GM12878 (cell line): ENCODE measurements at regions not wholly inside any gene's neighbourhood (a gene's known extent, or its start where the extent isn't known, plus 50 kb on each side); places are given as distances from the start of the nearest gene placed in this dataset.

Experiments
- ATAC-seq: fragments of 200-7000 bp; cut with Tn5 transposase; 3 replicates; pipeline ENCODE4 v1.9.1; 2020; ENCODE audit warnings: mild to moderate bottlenecking, moderate library complexity
- BruUV-seq: library from RNA; stranded (reverse); fragments of 400-500 nt; replicated peaks from 2 replicates; lab custom pipeline; 2021; lab: Mats Ljungman, UMichigan
- CTCF ChIA-PET: fragments of 300-600 bp; sonication (Branson Sonifier 250); formaldehyde crosslinking; extraction: SDS; loops from one replicate; lab custom pipeline; 2021; ENCODE audit warnings: inconsistent platforms; lab: Yijun Ruan, JAX
- POLR2A ChIA-PET: fragments of 350-600 bp; formaldehyde crosslinking; extraction: SDS; loops from one replicate; lab custom pipeline; 2021; ENCODE audit warnings: inconsistent platforms; lab: Charles Lee
- RAD21 ChIA-PET: fragments of 300-600 bp; sonication (Branson Sonifier 250); formaldehyde crosslinking; loops from one replicate; lab custom pipeline; 2023; ENCODE audit warnings: antibody characterized with exemption; ENCODE audit not compliant: unreplicated experiment; lab: Charles Lee
- SMC1A ChIA-PET: fragments of 300-600 bp; sonication (Branson Sonifier 250); formaldehyde crosslinking; loops from one replicate; lab custom pipeline; 2023; ENCODE audit not compliant: unreplicated experiment, uncharacterized antibody; lab: Charles Lee
- DNase-seq: peaks from one replicate; pipeline ENCODE4 v3.0.0-alpha.2; 2011; ENCODE audit warnings: low read depth, low spot score
- FAIRE-seq: peaks from 3 replicates; lab custom pipeline; 2011; peaks lifted over from hg19 to GRCh38; lab: Jason Lieb, UNC
- H2AFZ ChIP-seq: 2 replicates; pipeline ENCODE4 v1.6.0; 2011; ENCODE audit warnings: low read depth, low read length, control low read depth; ENCODE audit not compliant: control insufficient read depth
- H3K27ac ChIP-seq: 2 replicates; pipeline ENCODE4 v1.5.1; 2011; ENCODE audit warnings: control low read depth; ENCODE audit not compliant: control insufficient read depth, insufficient read depth
- H3K27me3 ChIP-seq, 2 experiments: replicated peaks in 1 of 2; 2 replicates each; pipeline versions ENCODE4 v1.6.0 to v1.6.1; 2011; ENCODE audit warnings: low read length in 1 of 2; ENCODE audit not compliant: control insufficient read depth in 2 of 2, insufficient read depth in 2 of 2
- H3K36me3 ChIP-seq, 2 experiments: 2 replicates each; pipeline ENCODE4 v1.5.1; 2011; ENCODE audit warnings: low read length in 1 of 2; ENCODE audit not compliant: control insufficient read depth in 2 of 2, insufficient read depth in 2 of 2
- H3K4me1 ChIP-seq: 2 replicates; pipeline ENCODE4 v1.6.1; 2011; ENCODE audit warnings: mild to moderate bottlenecking, low read length, moderate library complexity, mixed read lengths; ENCODE audit not compliant: control insufficient read depth, insufficient read depth
- H3K4me2 ChIP-seq: 2 replicates; pipeline ENCODE4 v1.6.0; 2011; ENCODE audit warnings: control low read depth; ENCODE audit not compliant: control insufficient read depth, insufficient read depth
- H3K4me3 ChIP-seq: fragments of 200-600 bp; sonication (generic); 2 replicates; pipeline ENCODE4 v1.5.1; 2016
- H3K79me2 ChIP-seq: 2 replicates; pipeline ENCODE4 v1.6.0; 2011; ENCODE audit warnings: low read length; ENCODE audit not compliant: control insufficient read depth, insufficient read depth
- H3K9ac ChIP-seq: 2 replicates; pipeline ENCODE4 v1.8.0; 2011; ENCODE audit warnings: low read length, control low read depth, mixed read lengths; ENCODE audit not compliant: control insufficient read depth, insufficient read depth
- H3K9me3 ChIP-seq: replicated peaks from 3 replicates; pipeline ENCODE4 v1.5.1; 2011; ENCODE audit warnings: mild to moderate bottlenecking, low read length; ENCODE audit not compliant: control insufficient read depth, insufficient read depth
- H4K20me1 ChIP-seq: 2 replicates; pipeline ENCODE4 v1.6.0; 2011; ENCODE audit not compliant: control insufficient read depth, insufficient read depth
- KAT2A ChIP-seq: conservative IDR thresholded peaks from 2 replicates; pipeline ENCODE4 v1.6.1; 2011; ENCODE audit warnings: low read depth, low read length; ENCODE audit not compliant: control insufficient read depth
- TCF3 ChIP-seq: IDR thresholded peaks from 2 replicates; pipeline ENCODE4 v1.6.1; 2012; ENCODE audit warnings: low read depth, mild to moderate bottlenecking, low read length, borderline replicate concordance; ENCODE audit not compliant: insufficient read depth
- ZBED1 ChIP-seq: IDR thresholded peaks from 2 replicates; pipeline ENCODE4 v1.6.1; 2016; ENCODE audit warnings: borderline replicate concordance
- WGBS: methylation state at CpG from one replicate; pipeline ENCODE4 v1.1.6; 2016; ENCODE audit warnings: low lambda C conversion rate; ENCODE audit not compliant: insufficient replicate concordance, insufficient coverage; ENCODE audit errors: missing lambda C conversion rate; 5-methylcytosine and 5-hydroxymethylcytosine counted together
- in situ Hi-C: fragments of 300-500 bp; cut with MboI; formaldehyde crosslinking; loops from 9 replicates; pipeline ENCODE4 v1.14.3; 2018; ENCODE audit warnings: mixed read lengths
- intact Hi-C: fragments of 100-400 bp; cut with micrococcal nuclease; formaldehyde crosslinking; loops from one replicate; pipeline ENCODE4 v1.14.2; 2022; ENCODE audit not compliant: unreplicated experiment
- TF ChIP-seq, protein P1 (sequence below): fragments of 450-650 bp; formaldehyde crosslinking; IDR thresholded peaks from 2 replicates; pipeline ENCODE4 v1.4.0; 2022; ENCODE audit warnings: mild to moderate bottlenecking, moderate library complexity

DNA sequence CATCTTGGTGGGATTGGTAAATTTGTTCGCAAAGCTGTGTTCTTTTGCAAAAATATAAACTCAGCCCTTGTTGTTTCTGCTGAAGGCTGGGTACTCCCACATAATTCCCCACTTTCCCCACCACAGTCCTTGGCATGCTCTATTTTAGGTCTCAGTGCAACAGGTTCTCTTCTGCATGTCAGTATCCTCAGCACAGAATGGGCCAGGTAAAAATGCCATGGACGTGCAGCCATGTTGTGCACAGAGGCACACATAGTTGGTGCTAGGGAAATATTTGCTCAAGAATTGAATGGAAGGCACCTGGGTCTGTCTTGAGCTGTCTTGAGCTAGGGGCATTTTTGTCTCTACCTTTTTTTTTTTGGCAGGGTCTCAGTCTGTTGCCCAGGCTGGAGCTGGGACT, 87.8 kb upstream of the LHX5 start:
- WGBS, result 47% methylated on average over 2 of the region's 2 CpGs
- no peaks in the 10 kb centered on the region for H3K79me2 ChIP-seq
- CTCF ChIA-PET, result no interaction called here
- TF ChIP-seq ZBED1 (no peak), TCF3 (no peak)
- TF ChIP-seq, protein P1, sequence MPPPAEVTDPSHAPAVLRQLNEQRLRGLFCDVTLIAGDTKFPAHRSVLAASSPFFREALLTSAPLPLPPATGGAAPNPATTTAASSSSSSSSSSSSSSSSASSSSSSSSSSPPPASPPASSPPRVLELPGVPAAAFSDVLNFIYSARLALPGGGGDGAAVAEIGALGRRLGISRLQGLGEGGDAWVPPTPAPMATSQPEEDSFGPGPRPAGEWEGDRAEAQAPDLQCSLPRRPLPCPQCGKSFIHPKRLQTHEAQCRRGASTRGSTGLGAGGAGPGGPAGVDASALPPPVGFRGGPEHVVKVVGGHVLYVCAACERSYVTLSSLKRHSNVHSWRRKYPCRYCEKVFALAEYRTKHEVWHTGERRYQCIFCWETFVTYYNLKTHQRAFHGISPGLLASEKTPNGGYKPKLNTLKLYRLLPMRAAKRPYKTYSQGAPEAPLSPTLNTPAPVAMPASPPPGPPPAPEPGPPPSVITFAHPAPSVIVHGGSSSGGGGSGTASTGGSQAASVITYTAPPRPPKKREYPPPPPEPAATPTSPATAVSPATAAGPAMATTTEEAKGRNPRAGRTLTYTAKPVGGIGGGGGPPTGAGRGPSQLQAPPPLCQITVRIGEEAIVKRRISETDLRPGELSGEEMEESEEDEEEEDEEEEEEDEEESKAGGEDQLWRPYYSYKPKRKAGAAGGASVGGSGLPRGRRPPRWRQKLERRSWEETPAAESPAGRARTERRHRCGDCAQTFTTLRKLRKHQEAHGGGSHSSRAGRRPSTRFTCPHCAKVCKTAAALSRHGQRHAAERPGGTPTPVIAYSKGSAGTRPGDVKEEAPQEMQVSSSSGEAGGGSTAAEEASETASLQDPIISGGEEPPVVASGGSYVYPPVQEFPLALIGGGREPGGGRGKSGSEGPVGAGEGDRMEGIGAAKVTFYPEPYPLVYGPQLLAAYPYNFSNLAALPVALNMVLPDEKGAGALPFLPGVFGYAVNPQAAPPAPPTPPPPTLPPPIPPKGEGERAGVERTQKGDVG (CRISPR knock-in tag), result no peak
- TF ChIP-seq, all 136 proteins: peak for 0
- POLR2A ChIA-PET, result no interaction called here
- Histone ChIP-seq H3K4me3 (no peak overlapping the region), H3K4me2 (no peak overlapping the region), H3K9ac (no peak overlapping the region), H2AFZ (no peak overlapping the region), H4K20me1 (no peaks in the 10 kb centered on the region), H3K36me3 (no peaks in the 10 kb centered on the region), H3K9me3 (no peaks in the 10 kb centered on the region), H3K4me1 (no peaks in the 10 kb centered on the region), H3K27me3 (no peaks in the 10 kb centered on the region; a peak in 1 of 4 replicates), H3K27ac (no peak overlapping the region)
- no peak for FAIRE-seq
- DNase-seq, result no peak
- intact Hi-C loops (no loop called here), in situ Hi-C loops (no loop called here)
- RAD21 ChIA-PET, result no interaction called here
- ATAC-seq, result no peak
- SMC1A ChIA-PET, result no interaction called here
- BruUV-seq, result no TSS peak

DNA sequence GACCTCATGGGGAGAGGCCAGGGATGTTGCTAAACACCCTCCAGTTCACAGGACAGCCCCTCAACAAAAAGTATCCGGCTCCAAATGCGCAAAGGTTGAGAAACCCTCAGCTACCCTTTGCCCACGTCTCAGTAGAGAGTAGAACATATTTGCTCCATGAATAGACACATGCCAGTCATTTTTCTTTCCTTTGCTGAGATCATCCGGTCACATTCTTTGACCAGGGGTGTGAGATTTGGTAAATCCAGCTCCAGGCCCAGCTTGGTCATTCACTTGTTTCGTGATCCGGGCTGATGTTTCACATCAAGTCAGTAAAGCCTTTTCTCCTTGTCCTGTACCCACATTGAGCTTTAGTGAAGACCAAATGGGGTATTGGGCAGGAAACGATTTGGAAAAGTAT, 83.6 kb upstream of the LHX5 start:
- Histone ChIP-seq H3K4me1 (no peaks in the 10 kb centered on the region), H3K4me3 (no peak overlapping the region), H4K20me1 (no peaks in the 10 kb centered on the region), H2AFZ (no peak overlapping the region), H3K27me3 (no peaks in the 10 kb centered on the region; a peak in 1 of 4 replicates), H3K4me2 (no peak overlapping the region), H3K79me2 (no peaks in the 10 kb centered on the region)
- ATAC-seq, result no peak
- CTCF ChIA-PET, result no interaction called here
- POLR2A ChIA-PET, result interaction anchor here (0.6 kb wide), 1 partner anchor 31 kb away, joined by 3 read pairs; no protein-coding TSS in a partner anchor
- RAD21 ChIA-PET, result no interaction called here
- BruUV-seq, result no TSS peak
- DNase-seq, result no peak
- FAIRE-seq, result no peak
- intact Hi-C loops (no loop called here), in situ Hi-C loops (no loop called here)
- SMC1A ChIA-PET, result no interaction called here
- 32% methylated on average over 7 of the region's 7 CpGs for WGBS
- TF ChIP-seq TCF3 (no peak), KAT2A (no peak)
- TF ChIP-seq, all 136 proteins: peak for 0
- no peaks in the 10 kb centered on the region for H3K9me3 ChIP-seq
- H3K36me3 ChIP-seq, result no peaks in the 10 kb centered on the region
- H3K9ac ChIP-seq, result no peak overlapping the region
- no peak overlapping the region for H3K27ac ChIP-seq
